ENCODE measurements at regions not wholly inside any gene's neighbourhood (a gene's known extent, or its start where the extent isn't known, plus 50 kb on each side); places are given as distances from the start of the nearest gene placed in this dataset.

DNA sequence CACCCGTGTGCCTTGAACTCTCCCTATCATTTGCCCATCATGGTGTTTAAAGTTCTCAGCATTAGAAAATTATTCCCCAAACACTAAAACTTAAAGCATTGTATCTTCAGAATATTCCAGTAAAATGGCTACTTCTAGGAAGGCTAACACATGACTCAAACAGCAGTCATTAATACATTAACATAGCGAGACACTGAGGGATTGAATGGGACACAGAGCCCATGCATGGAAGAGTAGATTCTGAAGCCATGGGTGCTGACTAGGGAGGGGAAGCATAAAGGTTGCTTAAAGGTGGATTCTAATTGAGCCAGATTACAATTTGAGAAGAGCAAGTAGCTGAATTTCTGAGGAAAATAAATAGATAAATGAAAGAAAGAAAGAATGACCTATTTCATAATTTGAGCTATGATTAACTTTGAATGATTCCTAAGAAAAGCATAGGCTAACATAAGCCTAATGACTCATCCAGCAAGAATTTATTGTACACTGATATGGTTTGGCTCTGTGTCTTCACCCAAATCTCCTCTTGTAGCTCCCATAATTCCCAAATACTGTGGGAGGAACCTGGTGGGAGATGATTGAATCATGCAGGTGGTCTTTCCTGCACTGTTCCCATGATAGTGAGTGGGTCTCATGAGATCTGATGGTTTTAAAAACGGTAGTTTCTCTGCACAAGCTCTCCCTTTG, 79.8 kb upstream of the PIK3C3 start:
- Histone ChIP-seq H3K36me3 (ENCODE audit: insufficient read depth, low read length) (no peaks in the 10 kb centered on the region), H3F3A (ENCODE audit: insufficient read depth, low read length) (no peaks in the 10 kb centered on the region), H3K9me3 (ENCODE audit: low read length) (no peaks in the 10 kb centered on the region), H3K4me2 (ENCODE audit: low read length) (no peak overlapping the region), H3K79me2 (ENCODE audit: insufficient read depth, low read length) (no peaks in the 10 kb centered on the region), H3K9ac (ENCODE audit: low read length) (no peak overlapping the region), H3K27ac (ENCODE audit: low read depth, low read length, poor library complexity, severe bottlenecking) (no peak overlapping the region), H3K4me3 (ENCODE audit: low read depth, low read length, poor library complexity, severe bottlenecking) (no peak overlapping the region), H3K9me2 (ENCODE audit: low read depth, low read length) (no peaks in the 10 kb centered on the region), H3K4me1 (ENCODE audit: insufficient read depth, low read length, severe bottlenecking) (no peaks in the 10 kb centered on the region), H3K27me3 (ENCODE audit: insufficient read depth, low read length) (no peaks in the 10 kb centered on the region), H2AFZ (ENCODE audit: low read length) (no peak overlapping the region), H4K20me1 (ENCODE audit: insufficient read depth, low read length) (no peaks in the 10 kb centered on the region)
- TF ChIP-seq, protein P1, sequence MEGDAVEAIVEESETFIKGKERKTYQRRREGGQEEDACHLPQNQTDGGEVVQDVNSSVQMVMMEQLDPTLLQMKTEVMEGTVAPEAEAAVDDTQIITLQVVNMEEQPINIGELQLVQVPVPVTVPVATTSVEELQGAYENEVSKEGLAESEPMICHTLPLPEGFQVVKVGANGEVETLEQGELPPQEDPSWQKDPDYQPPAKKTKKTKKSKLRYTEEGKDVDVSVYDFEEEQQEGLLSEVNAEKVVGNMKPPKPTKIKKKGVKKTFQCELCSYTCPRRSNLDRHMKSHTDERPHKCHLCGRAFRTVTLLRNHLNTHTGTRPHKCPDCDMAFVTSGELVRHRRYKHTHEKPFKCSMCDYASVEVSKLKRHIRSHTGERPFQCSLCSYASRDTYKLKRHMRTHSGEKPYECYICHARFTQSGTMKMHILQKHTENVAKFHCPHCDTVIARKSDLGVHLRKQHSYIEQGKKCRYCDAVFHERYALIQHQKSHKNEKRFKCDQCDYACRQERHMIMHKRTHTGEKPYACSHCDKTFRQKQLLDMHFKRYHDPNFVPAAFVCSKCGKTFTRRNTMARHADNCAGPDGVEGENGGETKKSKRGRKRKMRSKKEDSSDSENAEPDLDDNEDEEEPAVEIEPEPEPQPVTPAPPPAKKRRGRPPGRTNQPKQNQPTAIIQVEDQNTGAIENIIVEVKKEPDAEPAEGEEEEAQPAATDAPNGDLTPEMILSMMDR (IDR thresholded peaks at IDR 0.05; ENCODE audit: low read length) = no peak
- no peak for TF ChIP-seq EZH2 (IDR thresholded peaks at IDR 0.05; ENCODE audit: borderline replicate concordance, low read length)

DNA sequence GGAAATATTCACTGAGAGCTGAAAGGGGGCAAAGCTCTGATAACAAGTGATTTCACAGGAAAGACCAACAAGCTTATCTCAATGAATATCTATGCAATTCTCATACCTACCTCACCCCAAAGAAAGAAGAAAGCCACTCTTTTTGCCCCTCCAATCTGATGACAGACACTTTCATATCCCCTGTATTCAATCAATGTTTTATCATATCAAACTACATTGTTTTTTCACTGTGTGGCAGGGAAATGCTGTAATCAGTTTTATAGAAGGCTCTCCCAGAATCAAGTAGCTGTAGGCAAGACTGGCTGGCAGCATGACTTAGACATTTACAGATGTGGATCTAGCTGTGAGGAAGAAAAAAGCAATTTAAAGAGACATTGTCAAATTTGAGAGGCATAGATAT, 81.3 kb upstream of the PIK3C3 start:
- H3F3A ChIP-seq (ENCODE audit: insufficient read depth, low read length) = no peaks in the 10 kb centered on the region
- no peaks in the 10 kb centered on the region for H3K9me3 ChIP-seq (ENCODE audit: low read length)

DNA sequence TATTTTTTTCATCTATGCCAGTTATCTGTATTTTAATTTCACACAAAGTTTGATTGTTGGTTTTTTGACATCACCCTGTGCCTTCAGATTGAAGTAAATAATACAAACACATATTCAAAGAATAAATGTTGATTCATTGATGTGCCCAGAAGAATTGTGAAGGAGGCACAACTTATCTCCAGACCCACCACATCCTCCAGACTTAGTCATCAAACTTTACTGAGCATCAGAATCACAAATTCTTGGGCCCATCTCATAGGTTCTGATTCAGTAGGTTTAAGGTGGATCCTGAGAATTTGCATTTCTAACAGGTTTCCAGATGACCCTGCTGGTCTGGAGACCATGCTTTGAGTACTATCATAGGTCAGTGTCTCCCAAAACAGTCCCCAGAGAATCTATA, 82.8 kb upstream of the PIK3C3 start:
- H3K9me3 ChIP-seq (ENCODE audit: low read length) = no peaks in the 10 kb centered on the region
- TF ChIP-seq, protein P1 (IDR thresholded peaks at IDR 0.05; ENCODE audit: low read length) = no peak
- TF ChIP-seq EZH2 (IDR thresholded peaks at IDR 0.05; ENCODE audit: borderline replicate concordance, low read length) = no peak
- H3K9ac ChIP-seq (ENCODE audit: low read length) = no peak overlapping the region
- no peaks in the 10 kb centered on the region for H3K9me2 ChIP-seq (ENCODE audit: low read depth, low read length)
- H3K27me3 ChIP-seq (ENCODE audit: insufficient read depth, low read length) = no peaks in the 10 kb centered on the region
- H3F3A ChIP-seq (ENCODE audit: insufficient read depth, low read length) = no peaks in the 10 kb centered on the region
- H3K36me3 ChIP-seq (ENCODE audit: insufficient read depth, low read length) = no peaks in the 10 kb centered on the region
- H3K4me2 ChIP-seq (ENCODE audit: low read length) = no peak overlapping the region
- H3K4me1 ChIP-seq (ENCODE audit: insufficient read depth, low read length, severe bottlenecking) = no peaks in the 10 kb centered on the region
- no peaks in the 10 kb centered on the region for H3K79me2 ChIP-seq (ENCODE audit: insufficient read depth, low read length)
- no peak overlapping the region for H2AFZ ChIP-seq (ENCODE audit: low read length)
- H3K4me3 ChIP-seq (ENCODE audit: low read depth, low read length, poor library complexity, severe bottlenecking) = no peak overlapping the region
- H4K20me1 ChIP-seq (ENCODE audit: insufficient read depth, low read length) = no peaks in the 10 kb centered on the region
- H3K27ac ChIP-seq (ENCODE audit: low read depth, low read length, poor library complexity, severe bottlenecking) = no peak overlapping the region

More for the DNA sequence above, 81.3 kb upstream of the PIK3C3 start:
- no peak overlapping the region for H3K27ac ChIP-seq (ENCODE audit: low read depth, low read length, poor library complexity, severe bottlenecking)
- no peaks in the 10 kb centered on the region for H3K4me1 ChIP-seq (ENCODE audit: insufficient read depth, low read length, severe bottlenecking)
- H2AFZ ChIP-seq (ENCODE audit: low read length) = no peak overlapping the region
- H3K27me3 ChIP-seq (ENCODE audit: insufficient read depth, low read length) = no peaks in the 10 kb centered on the region
- H3K36me3 ChIP-seq (ENCODE audit: insufficient read depth, low read length) = no peaks in the 10 kb centered on the region
- H4K20me1 ChIP-seq (ENCODE audit: insufficient read depth, low read length) = no peaks in the 10 kb centered on the region
- TF ChIP-seq, protein P1 (IDR thresholded peaks at IDR 0.05; ENCODE audit: low read length) = no peak
- no peak for TF ChIP-seq EZH2 (IDR thresholded peaks at IDR 0.05; ENCODE audit: borderline replicate concordance, low read length)
- H3K79me2 ChIP-seq (ENCODE audit: insufficient read depth, low read length) = no peaks in the 10 kb centered on the region
- no peak overlapping the region for H3K9ac ChIP-seq (ENCODE audit: low read length)
- H3K4me3 ChIP-seq (ENCODE audit: low read depth, low read length, poor library complexity, severe bottlenecking) = no peak overlapping the region
- no peak overlapping the region for H3K4me2 ChIP-seq (ENCODE audit: low read length)
- no peaks in the 10 kb centered on the region for H3K9me2 ChIP-seq (ENCODE audit: low read depth, low read length)
